Activated T-cell treated with anti-CD3 and anti-CD28 coated beads, Interleukin-2, amount 50 U/mL, for 72 hours (primary cell): ENCODE measurements at regions not wholly inside any gene's neighbourhood (a gene's known extent, or its start where the extent isn't known, plus 50 kb on each side); places are given as distances from the start of the nearest gene placed in this dataset.
"Not testable (repeated sequence)": the region's sequence is repeated elsewhere in the genome, so short reads cannot be mapped to it uniquely, and the experiment has no call there.

Source experiments
- ATAC-seq, 2 donors: fragments of 150-1000 bp; cut with Tn5 transposase; replicated peaks in 1 of 2; 2 replicates each; pipeline ENCODE4 v1.10.0; 2021; ENCODE audit warnings: moderate library complexity in 2 of 2, mild to moderate bottlenecking in 1 of 2
- DNase-seq, 2 donors: peaks; one replicate each; pipeline ENCODE4 v3.0.0; 2021 to 2022; ENCODE audit warnings: mixed read lengths in 1 of 2
- H3K27ac Mint-ChIP-seq: one replicate; pipeline ENCODE4 v1.8.0; 2022; ENCODE audit warnings: mild to moderate bottlenecking, moderate library complexity, mixed read lengths
- H3K27me3 Mint-ChIP-seq: one replicate; pipeline ENCODE4 v1.8.0; 2022; ENCODE audit warnings: low read depth, mixed read lengths
- H3K36me3 Mint-ChIP-seq, 2 donors: one replicate each; pipeline ENCODE4 v1.8.0; 2022; ENCODE audit warnings: mixed read lengths in 2 of 2, mild to moderate bottlenecking in 1 of 2; ENCODE audit not compliant: insufficient read depth in 2 of 2
- H3K4me1 Mint-ChIP-seq: one replicate; pipeline ENCODE4 v1.8.0; 2022; ENCODE audit warnings: low read depth, mixed read lengths
- H3K4me3 Mint-ChIP-seq, 2 donors: one replicate each; pipeline ENCODE4 v1.8.0; 2022; ENCODE audit warnings: mild to moderate bottlenecking in 2 of 2, mixed read lengths in 2 of 2, moderate library complexity in 2 of 2
- H3K9me3 Mint-ChIP-seq, 2 donors: one replicate each; pipeline ENCODE4 v1.8.0; 2022; ENCODE audit warnings: mixed read lengths in 2 of 2

DNA sequence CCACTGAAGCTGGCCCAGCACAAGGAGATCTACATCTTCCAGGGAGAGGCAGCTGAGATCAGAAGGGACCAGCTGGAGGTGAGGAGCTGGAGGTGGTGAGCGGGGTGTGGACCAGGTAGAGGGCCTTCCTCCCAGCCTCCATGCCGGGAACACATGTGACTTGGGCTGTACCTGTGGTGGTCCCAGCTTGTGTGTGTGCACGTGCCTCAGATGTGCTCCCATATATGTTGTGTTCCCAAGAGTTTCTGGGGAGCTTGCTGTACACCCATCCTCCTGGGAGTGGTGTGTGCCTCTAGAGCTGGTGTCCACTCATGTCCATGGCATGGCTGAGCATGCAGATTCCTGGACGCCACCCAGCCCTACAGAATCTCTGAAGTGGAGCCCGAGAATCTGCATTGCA lies 183.7 kb upstream of the AKAP13 start:
- H3K27ac Mint-ChIP-seq, DNase-seq, ATAC-seq, H3K4me3 Mint-ChIP-seq, H3K36me3 Mint-ChIP-seq, H3K4me1 Mint-ChIP-seq, H3K27me3 Mint-ChIP-seq, H3K9me3 Mint-ChIP-seq: not testable (repeated sequence)

DNA sequence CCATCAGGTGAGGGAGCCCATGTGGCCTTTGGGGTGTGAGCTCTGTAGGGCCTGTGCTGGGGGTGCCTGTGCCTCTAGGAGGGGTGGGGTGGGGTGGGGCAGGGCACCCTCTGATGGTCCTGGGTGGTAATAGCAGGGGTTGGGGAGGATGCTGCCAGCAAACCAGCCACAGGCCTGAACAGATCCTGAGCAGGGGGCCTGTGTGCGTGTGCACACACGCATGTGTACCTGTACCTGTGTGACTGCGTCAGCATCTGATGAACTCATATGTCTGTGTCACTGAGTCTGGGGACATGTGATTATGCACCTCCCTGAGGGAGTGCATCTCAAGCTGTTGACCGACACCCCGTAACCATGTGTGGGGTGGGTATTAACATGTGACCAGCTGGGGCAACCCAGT lies 182.8 kb upstream of the AKAP13 start:
- peak; percentile 20 to 26 for ATAC-seq
- H3K27me3 Mint-ChIP-seq, DNase-seq, H3K27ac Mint-ChIP-seq, H3K9me3 Mint-ChIP-seq, H3K4me3 Mint-ChIP-seq, H3K36me3 Mint-ChIP-seq, H3K4me1 Mint-ChIP-seq: not testable (repeated sequence)

DNA sequence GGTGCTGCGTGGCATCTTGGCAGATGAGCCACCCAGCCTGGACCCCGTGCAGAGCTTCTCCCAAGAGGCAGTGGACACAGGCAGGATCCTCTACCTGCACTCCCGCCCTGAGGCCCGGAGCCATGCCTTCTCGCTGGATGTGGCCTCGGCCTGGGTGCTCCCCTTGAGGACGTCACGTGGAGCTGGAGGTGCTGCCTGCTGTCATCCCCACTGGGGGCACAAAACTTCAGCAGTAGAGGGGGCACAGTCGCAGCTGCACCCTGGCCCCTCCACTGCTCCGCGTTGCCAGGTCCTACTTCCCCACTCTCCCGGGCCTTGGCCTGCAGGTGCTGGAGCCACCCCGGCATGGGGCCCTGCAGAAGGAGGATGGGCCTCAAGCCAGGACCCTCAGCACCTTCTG lies 182.0 kb upstream of the AKAP13 start:
- H3K36me3 Mint-ChIP-seq, result not testable (repeated sequence)

DNA sequence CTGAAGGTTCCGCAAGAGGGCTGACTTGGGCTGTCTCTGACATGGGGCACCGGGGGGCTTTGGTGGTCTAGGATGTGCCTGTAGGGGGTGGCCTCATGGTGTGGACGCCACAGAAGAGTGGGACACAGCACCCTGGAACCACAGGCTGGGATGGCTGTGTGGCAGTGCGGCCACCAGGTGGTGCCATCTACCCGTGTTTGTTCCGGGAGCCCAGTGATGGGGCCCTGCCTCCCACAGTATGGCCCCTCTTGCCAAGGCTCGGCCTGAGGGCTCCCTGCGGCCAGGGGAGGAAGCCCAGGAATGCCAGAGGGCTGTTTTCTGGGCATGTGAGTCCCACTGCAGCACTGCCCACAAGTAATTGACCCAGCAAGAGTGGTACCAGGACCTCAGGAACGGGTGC lies 180.2 kb upstream of the AKAP13 start:
- not testable (repeated sequence) for H3K36me3 Mint-ChIP-seq, H3K4me1 Mint-ChIP-seq, H3K4me3 Mint-ChIP-seq, H3K9me3 Mint-ChIP-seq, H3K27me3 Mint-ChIP-seq, DNase-seq, H3K27ac Mint-ChIP-seq
- ATAC-seq, result peak; percentile 94 to 97

More for the DNA sequence above, 182.0 kb upstream of the AKAP13 start:
- not testable (repeated sequence) for H3K4me1 Mint-ChIP-seq, ATAC-seq, DNase-seq, H3K27me3 Mint-ChIP-seq, H3K4me3 Mint-ChIP-seq, H3K27ac Mint-ChIP-seq, H3K9me3 Mint-ChIP-seq

- DNase-seq, H3K4me3 Mint-ChIP-seq, H3K27me3 Mint-ChIP-seq: not testable (repeated sequence)
These were observed 179.1 kb upstream of the AKAP13 start for GRCh38 chr15:85201118-85201793.

DNA sequence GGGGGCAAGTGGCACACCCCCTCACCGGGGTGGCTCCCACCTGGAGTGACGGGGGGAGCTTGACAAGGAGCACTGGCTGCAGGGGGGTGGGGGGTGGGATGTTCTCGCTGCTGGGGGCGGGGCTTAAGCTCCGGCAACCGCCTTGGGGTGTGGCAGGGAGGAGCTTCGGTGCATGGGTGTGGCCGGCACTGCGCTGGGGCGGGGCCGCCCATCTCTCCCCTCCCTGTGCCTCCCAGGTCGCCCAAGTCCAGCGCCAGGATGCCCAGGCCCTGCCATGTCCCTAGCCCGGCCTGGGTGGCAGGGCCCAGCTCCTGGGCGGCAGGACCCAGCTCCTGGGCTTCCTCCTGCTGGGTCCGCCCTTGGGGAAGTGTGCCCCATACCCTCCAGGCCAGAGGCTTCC lies 175.9 kb upstream of the AKAP13 start:
- H3K9me3 Mint-ChIP-seq, H3K4me3 Mint-ChIP-seq, H3K36me3 Mint-ChIP-seq, H3K27me3 Mint-ChIP-seq, H3K4me1 Mint-ChIP-seq, ATAC-seq, H3K27ac Mint-ChIP-seq, DNase-seq: not testable (repeated sequence)

More at GRCh38 chr15:85201118-85201793, 179.1 kb upstream of the AKAP13 start:
- ATAC-seq, H3K27ac Mint-ChIP-seq, H3K36me3 Mint-ChIP-seq, H3K9me3 Mint-ChIP-seq, H3K4me1 Mint-ChIP-seq: not testable (repeated sequence)

DNA sequence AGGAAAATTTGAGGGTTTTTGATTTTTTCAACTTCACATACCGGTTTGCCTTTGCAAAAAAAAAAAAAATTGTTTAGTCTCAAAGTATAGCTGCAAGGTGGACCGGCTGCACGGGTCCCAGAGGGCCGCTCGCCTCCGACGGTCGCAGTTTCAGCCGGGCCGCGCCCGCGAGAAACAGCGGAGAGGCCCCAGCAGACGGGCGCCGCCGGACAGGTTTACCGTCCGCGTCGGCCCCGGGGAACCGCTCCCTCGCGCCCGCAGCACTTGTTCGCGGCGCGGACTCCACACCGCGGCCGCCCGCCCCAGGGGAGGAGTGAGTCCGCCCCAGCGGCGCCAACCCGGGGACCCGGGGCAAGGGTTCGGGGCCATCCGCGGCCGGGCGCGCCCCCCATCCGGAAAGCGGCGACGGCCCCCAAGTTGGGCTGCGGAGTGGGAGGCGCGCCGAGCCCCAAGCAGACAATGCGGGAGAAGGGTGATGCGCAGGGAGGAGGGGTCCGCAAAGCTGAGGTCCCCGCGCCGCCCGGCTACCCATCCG lies 146.5 kb upstream of the AKAP13 start:
- not testable (repeated sequence) for DNase-seq, ATAC-seq, H3K27me3 Mint-ChIP-seq, H3K27ac Mint-ChIP-seq, H3K4me1 Mint-ChIP-seq, H3K36me3 Mint-ChIP-seq, H3K9me3 Mint-ChIP-seq
- peak overlapping the region in 1 of 2 donors; percentile 36 for H3K4me3 Mint-ChIP-seq

GRCh38 chr15:85234450-85235196 lies 145.8 kb upstream of the AKAP13 start:
- H3K4me1 Mint-ChIP-seq, H3K27ac Mint-ChIP-seq, H3K36me3 Mint-ChIP-seq, ATAC-seq, H3K27me3 Mint-ChIP-seq, H3K9me3 Mint-ChIP-seq: not testable (repeated sequence)
- H3K4me3 Mint-ChIP-seq, result peak overlapping the region in 1 of 2 donors; percentile 42
- peak in 1 of 2 donors; percentile 54 for DNase-seq

- H3K27me3 Mint-ChIP-seq, H3K4me1 Mint-ChIP-seq, H3K27ac Mint-ChIP-seq, ATAC-seq, H3K36me3 Mint-ChIP-seq, H3K4me3 Mint-ChIP-seq, DNase-seq, H3K9me3 Mint-ChIP-seq: not testable (repeated sequence)
These were observed 136.3 kb upstream of the AKAP13 start for GRCh38 chr15:85244056-85244455.

DNA sequence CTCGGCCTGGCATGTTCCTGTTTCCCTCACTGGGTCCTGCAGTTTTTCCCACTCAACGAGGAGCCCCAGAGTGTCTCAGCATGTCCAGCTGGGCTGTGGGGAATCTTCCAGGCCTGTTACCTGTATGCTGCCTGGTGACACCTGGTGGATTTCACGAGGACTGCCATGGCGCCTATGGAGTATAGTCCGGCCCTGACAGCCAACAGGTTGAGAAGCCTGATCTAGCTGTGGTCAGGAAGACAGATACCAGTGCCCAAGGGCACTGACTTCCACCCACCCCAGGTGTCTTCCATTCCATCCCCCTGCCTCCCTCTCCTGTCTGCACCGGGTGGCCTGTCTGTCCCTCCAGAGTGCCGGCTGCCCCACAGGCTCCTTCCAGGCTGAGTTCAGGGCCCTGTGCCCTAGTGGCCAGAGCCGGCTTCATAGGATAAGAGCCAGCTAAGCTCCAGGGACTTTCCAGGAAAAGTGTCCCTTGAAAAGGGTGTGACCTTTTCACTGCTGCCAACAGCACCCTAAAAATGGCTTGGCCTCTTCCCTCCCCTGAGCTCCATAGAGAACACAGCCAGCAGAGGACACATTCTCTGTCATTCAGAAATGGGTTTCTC lies 129.4 kb upstream of the AKAP13 start:
- H3K9me3 Mint-ChIP-seq, ATAC-seq, H3K4me1 Mint-ChIP-seq, H3K27me3 Mint-ChIP-seq, H3K36me3 Mint-ChIP-seq, H3K4me3 Mint-ChIP-seq, H3K27ac Mint-ChIP-seq: not testable (repeated sequence)
- DNase-seq, result peak in 1 of 2 donors; percentile 20

DNA sequence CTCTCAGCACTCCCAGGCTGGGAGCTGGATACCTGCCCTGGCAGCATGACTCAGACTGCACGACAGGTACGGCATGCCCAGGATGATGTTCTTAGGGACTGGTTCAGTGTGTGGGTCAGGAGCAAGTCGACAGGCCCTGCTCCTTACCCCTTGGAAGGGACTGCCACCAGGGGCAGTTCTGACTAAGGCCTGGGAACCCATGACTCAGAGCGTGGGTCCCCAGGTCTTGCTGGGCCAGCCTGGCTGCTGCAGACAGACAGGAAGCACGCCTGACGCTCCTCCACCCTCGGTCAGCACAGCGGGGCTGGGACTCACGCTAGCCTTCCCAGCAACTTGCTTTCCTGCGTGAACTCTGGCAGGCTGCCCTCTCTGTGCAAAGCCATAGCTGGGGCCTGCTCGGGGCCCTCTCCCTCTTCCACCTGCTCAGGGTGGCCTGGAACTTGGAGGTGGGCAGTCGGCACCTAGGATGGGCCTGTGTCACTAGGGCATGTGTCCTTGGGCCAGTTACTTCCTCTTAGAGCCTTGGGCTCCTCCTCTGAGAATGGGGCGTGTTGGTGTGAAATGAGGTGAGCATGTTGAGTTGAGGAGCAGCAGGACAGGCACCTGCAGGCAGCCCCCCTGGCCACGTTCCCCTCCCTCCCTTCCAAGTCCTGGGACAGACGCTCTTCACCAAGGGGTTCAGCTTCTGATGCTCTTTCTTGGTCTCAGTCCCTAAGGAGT lies 127.0 kb upstream of the AKAP13 start:
- not testable (repeated sequence) for H3K4me3 Mint-ChIP-seq, H3K9me3 Mint-ChIP-seq, H3K4me1 Mint-ChIP-seq, H3K27me3 Mint-ChIP-seq, H3K27ac Mint-ChIP-seq, H3K36me3 Mint-ChIP-seq, DNase-seq
- peak in 1 of 2 donors; percentile 50 for ATAC-seq

DNA sequence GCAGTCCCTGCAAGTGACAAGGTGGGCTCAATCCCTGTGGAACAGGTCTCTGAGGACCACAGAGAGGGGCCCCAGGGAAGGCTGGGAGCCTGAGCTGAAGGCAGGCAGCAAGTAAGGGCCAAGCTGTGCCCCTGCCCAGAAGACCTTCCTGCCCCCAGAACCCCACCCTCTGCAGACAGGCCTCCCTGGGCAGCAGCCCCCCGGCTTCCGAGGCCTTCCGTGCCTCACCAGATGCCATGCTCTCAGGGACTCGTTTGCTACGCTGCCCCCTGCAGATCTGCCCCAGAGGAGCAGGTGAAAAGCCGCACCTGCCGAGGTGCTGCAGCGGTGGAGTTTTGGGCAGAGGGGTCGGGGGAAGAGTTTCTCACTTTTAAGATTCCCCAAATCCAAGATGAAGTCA lies 125.4 kb upstream of the AKAP13 start:
- ATAC-seq, DNase-seq, H3K27ac Mint-ChIP-seq, H3K9me3 Mint-ChIP-seq, H3K27me3 Mint-ChIP-seq, H3K4me1 Mint-ChIP-seq, H3K4me3 Mint-ChIP-seq, H3K36me3 Mint-ChIP-seq: not testable (repeated sequence)

DNA sequence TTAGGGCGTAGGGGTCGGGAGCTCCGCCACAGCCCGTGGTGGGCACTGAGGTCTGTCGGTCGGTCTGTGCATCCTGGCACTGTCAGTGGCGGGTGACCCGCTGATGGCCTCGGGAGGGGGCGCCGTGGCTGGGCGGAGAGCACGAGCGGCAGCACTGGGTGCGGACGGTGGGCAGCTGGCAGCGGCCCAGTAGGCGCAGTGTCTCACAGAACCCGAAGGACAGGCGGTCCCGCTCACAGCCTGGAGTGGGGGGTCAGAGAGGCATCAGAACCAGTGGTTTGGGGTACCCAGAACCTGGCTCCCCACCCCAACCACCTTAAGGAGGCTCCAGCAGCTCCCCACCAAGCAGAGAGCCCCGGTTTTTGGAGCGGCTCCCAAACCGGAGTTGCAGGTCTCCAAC lies 124.9 kb upstream of the AKAP13 start:
- not testable (repeated sequence) for H3K36me3 Mint-ChIP-seq, H3K9me3 Mint-ChIP-seq, DNase-seq, H3K4me1 Mint-ChIP-seq, H3K27ac Mint-ChIP-seq, ATAC-seq, H3K27me3 Mint-ChIP-seq, H3K4me3 Mint-ChIP-seq
